Left ventricle myocardium inferior (tissue), 1 donor: ENCODE measurements at regions not wholly inside any gene's neighbourhood (a gene's known extent, or its start where the extent isn't known, plus 50 kb on each side); places are given as distances from the start of the nearest gene placed in this dataset.

Experiments used
- DNase-seq: peaks from one replicate; pipeline ENCODE4 v3.0.0-alpha.2; 2020
- H3K27ac ChIP-seq: fragments of 200-600 bp; replicated peaks from 2 replicates; pipeline ENCODE4 v1.8.0; 2021
- H3K27me3 ChIP-seq: fragments of 200-600 bp; 2 replicates; pipeline ENCODE4 v1.8.0; 2021; ENCODE audit warnings: low read depth
- H3K36me3 ChIP-seq: fragments of 200-600 bp; 2 replicates; pipeline ENCODE4 v1.8.0; 2021
- H3K4me1 ChIP-seq: fragments of 200-600 bp; 2 replicates; pipeline ENCODE4 v1.8.0; 2021
- H3K4me3 ChIP-seq: fragments of 200-600 bp; 2 replicates; pipeline ENCODE4 v1.8.0; 2021; ENCODE audit warnings: mild to moderate bottlenecking, moderate library complexity
- H3K9me3 ChIP-seq: fragments of 200-600 bp; replicated peaks from 2 replicates; pipeline ENCODE4 v1.8.0; 2021
- intact Hi-C: fragments of 100-400 bp; cut with micrococcal nuclease; formaldehyde crosslinking; loops from one replicate; pipeline ENCODE4 v1.11.0; 2022
- TF ChIP-seq, protein P1 (sequence below): fragments of 200-600 bp; IDR thresholded peaks from 2 replicates; pipeline ENCODE4 v1.8.0; 2021; ENCODE audit warnings: antibody characterized with exemption, mild to moderate bottlenecking, borderline replicate concordance
- donor health status: DM: no; HTN: yes; CAD: no; lungs with severe emphysema.

GRCh38 chr9:14432666-14433350 is 118.9 kb upstream of the NFIB start:
- no peak for DNase-seq
- Histone ChIP-seq H3K27me3 (no peaks in the 10 kb centered on the region), H3K4me1 (peaks cover 65% of the 10 kb centered on the region), H3K36me3 (no peaks in the 10 kb centered on the region), H3K27ac (peak overlapping the region; percentile 81), H3K9me3 (no peaks in the 10 kb centered on the region), H3K4me3 (no peak overlapping the region)
- TF ChIP-seq, protein P1, sequence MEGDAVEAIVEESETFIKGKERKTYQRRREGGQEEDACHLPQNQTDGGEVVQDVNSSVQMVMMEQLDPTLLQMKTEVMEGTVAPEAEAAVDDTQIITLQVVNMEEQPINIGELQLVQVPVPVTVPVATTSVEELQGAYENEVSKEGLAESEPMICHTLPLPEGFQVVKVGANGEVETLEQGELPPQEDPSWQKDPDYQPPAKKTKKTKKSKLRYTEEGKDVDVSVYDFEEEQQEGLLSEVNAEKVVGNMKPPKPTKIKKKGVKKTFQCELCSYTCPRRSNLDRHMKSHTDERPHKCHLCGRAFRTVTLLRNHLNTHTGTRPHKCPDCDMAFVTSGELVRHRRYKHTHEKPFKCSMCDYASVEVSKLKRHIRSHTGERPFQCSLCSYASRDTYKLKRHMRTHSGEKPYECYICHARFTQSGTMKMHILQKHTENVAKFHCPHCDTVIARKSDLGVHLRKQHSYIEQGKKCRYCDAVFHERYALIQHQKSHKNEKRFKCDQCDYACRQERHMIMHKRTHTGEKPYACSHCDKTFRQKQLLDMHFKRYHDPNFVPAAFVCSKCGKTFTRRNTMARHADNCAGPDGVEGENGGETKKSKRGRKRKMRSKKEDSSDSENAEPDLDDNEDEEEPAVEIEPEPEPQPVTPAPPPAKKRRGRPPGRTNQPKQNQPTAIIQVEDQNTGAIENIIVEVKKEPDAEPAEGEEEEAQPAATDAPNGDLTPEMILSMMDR, result no peak
- intact Hi-C loops, result no loop called here

GRCh38 chr9:14428781-14429230 is 114.9 kb upstream of the NFIB start:
- DNase-seq, result peak; percentile 67
- Histone ChIP-seq H3K4me3 (peak overlapping the region; percentile 2), H3K4me1 (peaks cover 41% of the 10 kb centered on the region), H3K36me3 (no peaks in the 10 kb centered on the region), H3K27me3 (no peaks in the 10 kb centered on the region), H3K27ac (peak overlapping the region; percentile 66), H3K9me3 (no peaks in the 10 kb centered on the region)
- intact Hi-C loops, result no loop called here
- TF ChIP-seq, protein P1, result peak; percentile 84

DNA sequence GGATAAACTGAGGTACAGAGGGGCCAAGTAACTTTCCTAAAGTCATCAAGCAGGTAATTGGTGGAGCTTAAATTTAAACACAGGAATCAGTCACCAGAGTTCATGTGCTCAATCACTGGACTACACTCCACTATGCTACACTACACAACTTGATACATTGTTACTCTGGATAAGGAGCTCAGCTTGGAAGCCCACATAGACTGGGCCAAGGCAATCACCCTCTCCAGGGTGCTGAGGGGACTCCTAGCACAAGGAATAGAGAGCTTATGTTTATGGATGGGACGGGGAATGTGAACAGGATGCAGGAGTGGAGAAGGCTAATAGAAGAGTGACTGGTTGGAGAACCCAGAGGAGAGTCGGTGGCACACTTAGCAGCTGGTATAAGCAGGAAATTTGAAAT is 113.5 kb upstream of the NFIB start:
- no peaks in the 10 kb centered on the region for H3K27me3 ChIP-seq
- TF ChIP-seq, protein P1, result no peak
- H3K4me3 ChIP-seq, result no peak overlapping the region
- peak overlapping the region; percentile 66 for H3K27ac ChIP-seq
- no peaks in the 10 kb centered on the region for H3K9me3 ChIP-seq
- intact Hi-C loops, result no loop called here
- H3K4me1 ChIP-seq, result peaks cover 27% of the 10 kb centered on the region
- no peak for DNase-seq
- H3K36me3 ChIP-seq, result no peaks in the 10 kb centered on the region

- no peak overlapping the region for H3K27ac ChIP-seq
- no peak for DNase-seq
- intact Hi-C loops, result no loop called here
- H3K4me3 ChIP-seq, result no peak overlapping the region
- TF ChIP-seq, protein P1, result no peak
- H3K27me3 ChIP-seq, result no peaks in the 10 kb centered on the region
- H3K36me3 ChIP-seq, result no peaks in the 10 kb centered on the region
- H3K9me3 ChIP-seq, result no peaks in the 10 kb centered on the region
- peaks cover 24% of the 10 kb centered on the region for H3K4me1 ChIP-seq
These were observed 111.0 kb upstream of the NFIB start for GRCh38 chr9:14424983-14425382.

DNA sequence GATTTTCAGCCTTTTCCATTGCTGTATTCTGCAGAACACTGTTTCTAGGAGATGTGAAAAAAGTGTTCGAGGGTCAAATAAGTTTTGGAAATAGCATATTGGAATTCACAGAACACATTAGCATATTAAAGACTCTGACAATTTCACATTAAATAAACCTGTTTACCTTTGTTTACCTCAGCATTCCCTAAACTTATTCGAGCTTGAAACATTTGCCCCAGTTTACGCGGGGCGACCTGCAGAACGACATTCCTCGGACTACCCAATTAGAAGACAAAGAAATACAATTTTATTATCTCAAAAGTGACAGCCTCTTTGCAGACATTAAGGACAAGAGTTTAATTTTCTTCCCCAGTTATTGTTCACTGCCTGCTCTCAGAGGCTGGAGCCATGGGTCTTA is 110.3 kb upstream of the NFIB start:
- TF ChIP-seq, protein P1, result no peak
- no peak overlapping the region for H3K27ac ChIP-seq
- H3K4me3 ChIP-seq, result no peak overlapping the region
- intact Hi-C loops, result no loop called here
- no peak for DNase-seq
- H3K36me3 ChIP-seq, result no peaks in the 10 kb centered on the region
- no peaks in the 10 kb centered on the region for H3K9me3 ChIP-seq
- no peaks in the 10 kb centered on the region for H3K27me3 ChIP-seq
- H3K4me1 ChIP-seq, result peaks cover 24% of the 10 kb centered on the region
